Heart right ventricle (tissue), 16 donors: ENCODE measurements at regions not wholly inside any gene's neighbourhood (a gene's known extent, or its start where the extent isn't known, plus 50 kb on each side); places are given as distances from the start of the nearest gene placed in this dataset.

Source experiments
- ATAC-seq, 8 donors: fragments of 200-7000 bp; cut with Tn5 transposase; one replicate each; pipeline ENCODE4 v1.9.1; 2020; ENCODE audit warnings: mild to moderate bottlenecking in 8 of 8, moderate library complexity in 8 of 8, moderate number of reproducible peaks in 1 of 8
- DNase-seq, 2 donors: peaks; one replicate each; pipeline ENCODE4 v3.0.0-alpha.2; 2020
- H3K27ac ChIP-seq, 10 donors: fragments of 200-600 bp; sonication (generic) in 2 of 10; one replicate each; pipeline versions ENCODE4 v1.5.0 to v1.8.0; 2020 to 2022; ENCODE audit warnings: mild to moderate bottlenecking in 3 of 10
- H3K27me3 ChIP-seq, 7 donors: fragments of 200-600 bp; one replicate each; pipeline ENCODE4 v1.8.0; 2021 to 2022; ENCODE audit warnings: mild to moderate bottlenecking in 2 of 7
- H3K36me3 ChIP-seq, 9 donors: fragments of 200-600 bp; sonication (generic) in 1 of 9; one replicate each; pipeline versions ENCODE4 v1.5.0 to v1.8.0; 2020 to 2022; ENCODE audit warnings: mild to moderate bottlenecking in 2 of 9
- H3K4me1 ChIP-seq, 9 donors: fragments of 200-600 bp; sonication (generic) in 1 of 9; one replicate each; pipeline versions ENCODE4 v1.5.0 to v1.8.0; 2020 to 2022; ENCODE audit warnings: mild to moderate bottlenecking in 4 of 9
- H3K4me3 ChIP-seq, 10 donors: fragments of 200-600 bp; sonication (generic) in 2 of 10; one replicate each; pipeline versions ENCODE4 v1.5.0 to v1.8.0; 2020 to 2022; ENCODE audit warnings: mild to moderate bottlenecking in 7 of 10, moderate library complexity in 2 of 10
- H3K9me3 ChIP-seq, 11 donors: fragments of 200-600 bp in 10 of 11; sonication (generic) in 2 of 11; one replicate each; pipeline versions ENCODE4 v1.5.0 to v1.8.0; 2013 to 2022; ENCODE audit warnings: mild to moderate bottlenecking in 2 of 11, control low read depth in 1 of 11, moderate library complexity in 1 of 11
- WGBS, 2 donors: extraction: QIAGEN DNeasy Blood & Tissue Kit; methylation state at CpG; one replicate each; pipeline ENCODE4 v1.1.7; 2013; ENCODE audit warnings: inconsistent platforms in 1 of 2; 5-methylcytosine and 5-hydroxymethylcytosine counted together
- intact Hi-C, 10 donors: fragments of 100-400 bp; cut with DNase I; formaldehyde crosslinking; loops; one replicate each; pipeline versions ENCODE4 v1.11.1 to v1.14.2; 2022
- TF ChIP-seq, protein P1 (sequence below), 9 donors: fragments of 200-600 bp; sonication (generic) in 2 of 9; IDR thresholded peaks; one replicate each; pipeline versions ENCODE4 v1.5.0 to v1.8.0; 2021 to 2022; ENCODE audit warnings: antibody characterized with exemption in 9 of 9, mild to moderate bottlenecking in 5 of 9, moderate library complexity in 1 of 9
- donor health status: Arrhythmogenic right ventricular cardiomyopathy.
- donor health status: ischemic (EF 13 %, LVEDD 7.1; RV severe dilation, severe dysfunction).
- donor health status: healthy with polysubstance abuse.
- donor health status: DM: no; HTN: yes; CAD: no.
- donor health status: DM: no; HTN: no; CAD: no.
- donor health status: ischemic (EF 25% LVEDD 6.9; RV normal size, moderate dysfunction).
- donor health status: ischemic (EF 25% LVEDD 5.7; RV mildly dilated, moderate dysfunction).
- donor health status: healthy.
- donor health status: DM: yes; HTN: yes; CAD: no.
- donor health status: Ischemic cardiomyopathy.
- donor health status: ischemic (EF 35%, LVEDD 5.7; RV mildly dilated, moderate dysfunction).
- donor health status: nonischemic (EF 11% LVEDD 7.7; RV severe dilation, severe dysfunction).
- donor health status: DM: yes; HTN: yes; CAD: no.
- donor health status: PGD.
- donor health status: ischemic (EF 29% LVEDD 5.4; RV normal size, mild dysfunction).
- donor health status: nonischemic (EF 23%, LVEDD 6.1; RV moderate dilation, normal function).

DNA sequence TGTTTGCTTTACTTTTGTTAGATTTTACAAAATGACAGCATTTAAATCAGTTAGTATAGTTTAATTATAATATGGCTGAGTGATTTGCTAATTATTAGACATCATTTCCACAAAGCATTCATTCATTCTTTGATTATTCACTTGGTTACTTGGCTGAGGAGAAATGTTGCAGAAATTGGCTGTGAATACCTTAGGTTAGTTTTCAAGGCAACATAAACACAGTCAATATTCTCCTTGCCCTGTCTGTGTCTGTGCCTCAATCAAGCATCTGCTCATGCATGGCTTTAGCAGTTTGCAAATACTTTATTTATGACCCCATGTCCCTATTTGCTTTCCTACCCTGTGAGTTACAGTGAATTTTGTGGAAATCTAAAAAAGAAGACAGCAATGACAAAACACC is 718.3 kb downstream of the EPM2A start:
- Histone ChIP-seq H3K27me3 (no peaks in the 10 kb centered on the region), H3K36me3 (no peaks in the 10 kb centered on the region), H3K4me1 (peaks cover 0 to 14% (median 0%) of the 10 kb centered on the region in 9 donors), H3K27ac (no peak overlapping the region), H3K4me3 (no peak overlapping the region), H3K9me3 (peaks cover 0 to 9% (median 0%) of the 10 kb centered on the region in 11 donors)
- ATAC-seq: no peak
- DNase-seq: no peak
- intact Hi-C loops: no loop called here
- TF ChIP-seq, protein P1, sequence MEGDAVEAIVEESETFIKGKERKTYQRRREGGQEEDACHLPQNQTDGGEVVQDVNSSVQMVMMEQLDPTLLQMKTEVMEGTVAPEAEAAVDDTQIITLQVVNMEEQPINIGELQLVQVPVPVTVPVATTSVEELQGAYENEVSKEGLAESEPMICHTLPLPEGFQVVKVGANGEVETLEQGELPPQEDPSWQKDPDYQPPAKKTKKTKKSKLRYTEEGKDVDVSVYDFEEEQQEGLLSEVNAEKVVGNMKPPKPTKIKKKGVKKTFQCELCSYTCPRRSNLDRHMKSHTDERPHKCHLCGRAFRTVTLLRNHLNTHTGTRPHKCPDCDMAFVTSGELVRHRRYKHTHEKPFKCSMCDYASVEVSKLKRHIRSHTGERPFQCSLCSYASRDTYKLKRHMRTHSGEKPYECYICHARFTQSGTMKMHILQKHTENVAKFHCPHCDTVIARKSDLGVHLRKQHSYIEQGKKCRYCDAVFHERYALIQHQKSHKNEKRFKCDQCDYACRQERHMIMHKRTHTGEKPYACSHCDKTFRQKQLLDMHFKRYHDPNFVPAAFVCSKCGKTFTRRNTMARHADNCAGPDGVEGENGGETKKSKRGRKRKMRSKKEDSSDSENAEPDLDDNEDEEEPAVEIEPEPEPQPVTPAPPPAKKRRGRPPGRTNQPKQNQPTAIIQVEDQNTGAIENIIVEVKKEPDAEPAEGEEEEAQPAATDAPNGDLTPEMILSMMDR (IDR thresholded peaks at IDR 0.05): no peak

DNA sequence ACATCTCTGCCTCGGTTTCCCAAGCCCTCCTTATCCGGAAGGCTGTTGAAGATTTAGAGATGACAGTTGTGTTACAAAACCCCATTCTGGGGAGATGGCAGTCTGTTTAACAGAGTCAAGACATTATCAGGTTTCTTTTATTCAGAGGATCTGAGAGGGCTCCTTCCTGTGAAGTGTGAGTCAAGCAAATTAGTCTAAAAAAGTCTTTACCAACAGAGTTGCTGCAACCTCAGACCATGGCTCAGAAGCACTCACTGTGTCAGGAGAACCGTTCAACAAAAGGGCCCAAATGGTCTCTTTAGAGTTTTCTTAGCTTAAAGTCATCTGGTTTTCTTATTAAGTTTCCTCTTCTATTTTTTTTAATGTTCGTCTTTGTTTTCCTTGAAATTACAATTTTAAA is 717.8 kb downstream of the EPM2A start:
- Histone ChIP-seq H3K4me1 (peaks cover 0 to 14% (median 0%) of the 10 kb centered on the region in 9 donors), H3K4me3 (no peak overlapping the region), H3K27ac (no peak overlapping the region), H3K27me3 (no peaks in the 10 kb centered on the region), H3K9me3 (peaks cover 0 to 9% (median 0%) of the 10 kb centered on the region in 11 donors), H3K36me3 (no peaks in the 10 kb centered on the region)
- DNase-seq: no peak
- WGBS, 2 donors: 60 to 61% methylated on average over 4 of the region's 4 CpGs
- TF ChIP-seq, protein P1 (IDR thresholded peaks at IDR 0.05): no peak
- no peak for ATAC-seq
- intact Hi-C loops: no loop called here

DNA sequence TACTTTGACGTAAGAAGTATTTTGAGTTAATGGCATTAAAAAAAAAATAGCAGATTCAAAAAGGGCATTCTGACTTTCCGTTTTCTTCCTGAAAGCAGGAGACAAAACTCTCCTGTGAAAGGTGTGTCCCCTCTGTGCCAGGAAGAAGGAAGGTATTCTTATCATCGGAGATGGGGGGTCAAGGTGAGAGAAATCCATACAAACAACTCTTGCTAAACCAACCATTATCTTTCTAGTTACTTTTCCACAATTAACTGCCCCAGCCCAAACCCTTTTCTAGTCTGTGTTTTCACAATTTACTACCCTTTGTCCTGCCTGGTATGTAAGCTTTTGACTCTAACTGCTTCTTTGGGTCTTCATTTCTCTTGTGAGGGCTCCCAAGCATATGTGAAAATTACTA is 717.3 kb downstream of the EPM2A start:
- no peak overlapping the region for H3K27ac ChIP-seq
- DNase-seq (no peak), ATAC-seq (no peak)
- peaks cover 0 to 14% (median 0%) of the 10 kb centered on the region in 9 donors for H3K4me1 ChIP-seq
- intact Hi-C loops: no loop called here
- H3K36me3 ChIP-seq: no peaks in the 10 kb centered on the region
- H3K4me3 ChIP-seq: no peak overlapping the region
- peaks cover 0 to 9% (median 0%) of the 10 kb centered on the region in 11 donors for H3K9me3 ChIP-seq
- TF ChIP-seq, protein P1 (IDR thresholded peaks at IDR 0.05): no peak
- no peaks in the 10 kb centered on the region for H3K27me3 ChIP-seq
- 86% methylated on average over 3 of the region's 3 CpGs for WGBS, 2 donors

DNA sequence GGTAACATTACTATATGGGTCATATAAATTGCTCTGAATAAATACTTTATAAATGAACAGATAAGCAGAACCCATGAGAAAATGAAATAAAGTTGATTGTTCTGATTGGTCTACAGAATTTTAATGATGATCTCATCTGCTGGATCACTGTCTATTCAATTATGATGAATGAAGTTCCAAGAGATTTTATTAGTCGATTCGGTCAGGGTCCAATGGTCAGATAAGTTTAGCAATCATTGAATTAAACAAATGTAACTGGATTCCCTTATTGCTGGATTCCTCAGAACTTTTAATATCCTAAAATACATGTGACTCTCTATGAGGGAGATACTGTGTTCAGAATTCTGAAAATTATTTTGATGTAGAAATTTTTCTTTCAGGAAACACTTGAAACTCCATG is 715.2 kb downstream of the EPM2A start:
- 91 to 92% methylated on average over 2 of the region's 2 CpGs for WGBS, 2 donors
- Histone ChIP-seq H3K9me3 (peaks cover 0 to 9% (median 0%) of the 10 kb centered on the region in 11 donors), H3K4me1 (peaks cover 0 to 13% (median 0%) of the 10 kb centered on the region in 9 donors), H3K36me3 (no peaks in the 10 kb centered on the region), H3K4me3 (no peak overlapping the region), H3K27ac (no peak overlapping the region), H3K27me3 (no peaks in the 10 kb centered on the region)
- ATAC-seq (no peak), DNase-seq (no peak)
- TF ChIP-seq, protein P1 (IDR thresholded peaks at IDR 0.05): no peak
- intact Hi-C loops: loop anchor here in 2 of 10 donors (10.0 kb wide), 2 partner anchors 195 to 435 kb away; no protein-coding TSS in a partner anchor
